OCI-LY7 (cell line): ENCODE measurements at regions not wholly inside any gene's neighbourhood (a gene's known extent, or its start where the extent isn't known, plus 50 kb on each side); places are given as distances from the start of the nearest gene placed in this dataset.

ENCODE experiments used
- BruUV-seq: library from RNA; stranded (reverse); fragments of 400-500 nt; replicated peaks from 2 replicates; lab custom pipeline; 2021; lab: Mats Ljungman, UMichigan
- CTCF ChIA-PET: fragments of 300-600 bp; sonication (Branson Sonifier 250); formaldehyde crosslinking; loops from one replicate; lab custom pipeline; 2022; ENCODE audit warnings: antibody characterized with exemption; ENCODE audit not compliant: unreplicated experiment; lab: Charles Lee
- POLR2A ChIA-PET: fragments of 300-600 bp; sonication (Branson Sonifier 250); formaldehyde crosslinking; loops from one replicate; lab custom pipeline; 2022; ENCODE audit warnings: antibody characterized with exemption; lab: Charles Lee
- DNase-seq: peaks from one replicate; pipeline ENCODE4 v3.0.0-alpha.2; 2015; ENCODE audit warnings: low spot score
- H2AFZ ChIP-seq: fragments of 200-600 bp; sonication (generic), shearing (Covaris generic); 2 replicates; pipeline ENCODE4 v1.6.1; 2014; ENCODE audit warnings: mild to moderate bottlenecking, antibody characterized with exemption, low read length, moderate library complexity
- H3K27ac ChIP-seq: fragments of 200-600 bp; sonication (generic); 2 replicates; pipeline ENCODE4 v1.5.1; 2014; ENCODE audit warnings: mixed run types, low read depth, mild to moderate bottlenecking, moderate library complexity, low read length, inconsistent platforms; ENCODE audit not compliant: poor library complexity, severe bottlenecking
- H3K36me3 ChIP-seq: fragments of 200-600 bp; sonication (generic); 2 replicates; pipeline ENCODE4 v1.6.1; 2014; ENCODE audit warnings: mild to moderate bottlenecking, antibody characterized with exemption, low read length, moderate library complexity, mixed read lengths; ENCODE audit not compliant: insufficient read depth
- H3K4me1 ChIP-seq: fragments of 200-600 bp; sonication (generic); 2 replicates; pipeline ENCODE4 v1.5.1; 2014; ENCODE audit warnings: mild to moderate bottlenecking, low read length; ENCODE audit not compliant: insufficient read depth, poor library complexity, severe bottlenecking
- H3K4me2 ChIP-seq: fragments of 200-600 bp; sonication (generic); 2 replicates; pipeline ENCODE4 v1.6.1; 2014; ENCODE audit warnings: mild to moderate bottlenecking, low read length
- H3K4me3 ChIP-seq: fragments of 200-600 bp; sonication (generic); 2 replicates; pipeline ENCODE4 v1.5.1; 2014; ENCODE audit warnings: mild to moderate bottlenecking, low read depth, low read length; ENCODE audit not compliant: poor library complexity, severe bottlenecking
- H3K79me2 ChIP-seq: fragments of 200-600 bp; sonication (generic); 2 replicates; pipeline ENCODE4 v1.6.1; 2016; ENCODE audit warnings: low read depth, mild to moderate bottlenecking, low read length, moderate library complexity, mixed read lengths; ENCODE audit not compliant: insufficient read depth
- H3K9me2 ChIP-seq: fragments of 200-600 bp; sonication (generic); 2 replicates; pipeline ENCODE4 v1.6.1; 2016; ENCODE audit warnings: mild to moderate bottlenecking, low read length, mixed read lengths; ENCODE audit not compliant: insufficient read depth
- H3K9me3 ChIP-seq: fragments of 200-600 bp; sonication (generic); 2 replicates; pipeline ENCODE4 v1.6.1; 2014; ENCODE audit warnings: mild to moderate bottlenecking, mixed run types, low read length, mixed read lengths
- H4K20me1 ChIP-seq: fragments of 200-600 bp; sonication (generic); 2 replicates; pipeline ENCODE4 v1.6.1; 2014; ENCODE audit warnings: mild to moderate bottlenecking, antibody characterized with exemption, low read length, moderate library complexity, mixed read lengths; ENCODE audit not compliant: insufficient read depth
- EZH2phosphoT487 ChIP-seq: fragments of 200-600 bp; sonication (generic); IDR thresholded peaks from 2 replicates; pipeline ENCODE4 v1.6.1; 2018; ENCODE audit warnings: low read depth, borderline replicate concordance, mild to moderate bottlenecking, mixed run types, antibody characterized with exemption, low read length, moderate library complexity, mixed read lengths
- intact Hi-C: fragments of 100-400 bp; cut with micrococcal nuclease; formaldehyde crosslinking; loops from one replicate; pipeline ENCODE4 v1.10.0; 2022; ENCODE audit not compliant: unreplicated experiment
- TF ChIP-seq, protein P1 (sequence below): fragments of 200-600 bp; sonication (generic); conservative IDR thresholded peaks from 2 replicates; pipeline ENCODE4 v1.5.1; 2014; ENCODE audit warnings: mild to moderate bottlenecking, antibody characterized with exemption, low read length, moderate library complexity, mixed read lengths

DNA sequence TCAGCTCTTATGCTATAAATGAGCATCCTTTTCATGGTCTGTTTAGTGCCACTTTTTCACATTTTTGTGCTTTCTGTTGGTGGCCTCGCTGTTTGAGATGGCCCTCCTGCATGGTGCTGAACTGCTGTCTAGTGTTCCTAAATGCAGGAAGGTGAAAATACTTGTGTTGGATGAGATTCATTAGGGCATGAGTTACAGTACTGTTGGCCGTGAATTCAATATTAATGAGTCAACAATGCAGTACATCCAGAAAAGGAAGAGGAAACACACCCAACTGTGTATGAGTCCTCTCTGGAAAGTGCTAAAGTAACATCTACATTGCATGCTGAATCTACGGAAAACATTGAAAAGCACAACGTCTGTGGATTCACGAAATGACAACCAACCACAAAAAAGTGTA lies 124.0 kb downstream of the HERPUD2 start:
- intact Hi-C loops = no loop called here

DNA sequence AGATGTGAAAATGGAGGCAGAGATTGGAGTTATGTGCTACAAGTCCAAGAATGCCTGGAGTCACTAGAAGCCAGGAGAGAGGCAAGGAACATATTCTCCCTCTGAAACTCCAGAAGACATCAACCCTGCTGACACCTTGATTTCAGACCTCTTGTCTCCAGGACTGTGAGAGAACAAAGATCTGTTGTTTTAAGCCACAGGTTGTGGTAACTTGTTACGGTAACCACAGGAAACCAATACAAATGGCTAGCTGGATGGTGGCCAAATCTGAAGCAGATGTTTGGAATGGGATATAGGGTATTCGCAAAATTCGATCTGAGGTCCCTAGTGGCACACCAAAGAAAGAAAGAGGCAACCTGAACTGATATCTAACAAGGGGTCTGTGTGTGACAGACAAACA lies 129.0 kb downstream of the HERPUD2 start:
- POLR2A ChIA-PET = no interaction called here
- Histone ChIP-seq H4K20me1 (no peaks in the 10 kb centered on the region), H3K9me2 (no peaks in the 10 kb centered on the region), H3K9me3 (no peaks in the 10 kb centered on the region), H2AFZ (no peak overlapping the region), H3K36me3 (no peaks in the 10 kb centered on the region), H3K79me2 (no peaks in the 10 kb centered on the region), H3K4me2 (no peak overlapping the region), H3K4me1 (peaks cover 2% of the 10 kb centered on the region), H3K4me3 (no peak overlapping the region), H3K27ac (no peak overlapping the region)
- BruUV-seq = no TSS peak
- no peak for DNase-seq
- CTCF ChIA-PET = no interaction called here
- intact Hi-C loops = no loop called here
- no peak for TF ChIP-seq EZH2phosphoT487
- TF ChIP-seq, protein P1, sequence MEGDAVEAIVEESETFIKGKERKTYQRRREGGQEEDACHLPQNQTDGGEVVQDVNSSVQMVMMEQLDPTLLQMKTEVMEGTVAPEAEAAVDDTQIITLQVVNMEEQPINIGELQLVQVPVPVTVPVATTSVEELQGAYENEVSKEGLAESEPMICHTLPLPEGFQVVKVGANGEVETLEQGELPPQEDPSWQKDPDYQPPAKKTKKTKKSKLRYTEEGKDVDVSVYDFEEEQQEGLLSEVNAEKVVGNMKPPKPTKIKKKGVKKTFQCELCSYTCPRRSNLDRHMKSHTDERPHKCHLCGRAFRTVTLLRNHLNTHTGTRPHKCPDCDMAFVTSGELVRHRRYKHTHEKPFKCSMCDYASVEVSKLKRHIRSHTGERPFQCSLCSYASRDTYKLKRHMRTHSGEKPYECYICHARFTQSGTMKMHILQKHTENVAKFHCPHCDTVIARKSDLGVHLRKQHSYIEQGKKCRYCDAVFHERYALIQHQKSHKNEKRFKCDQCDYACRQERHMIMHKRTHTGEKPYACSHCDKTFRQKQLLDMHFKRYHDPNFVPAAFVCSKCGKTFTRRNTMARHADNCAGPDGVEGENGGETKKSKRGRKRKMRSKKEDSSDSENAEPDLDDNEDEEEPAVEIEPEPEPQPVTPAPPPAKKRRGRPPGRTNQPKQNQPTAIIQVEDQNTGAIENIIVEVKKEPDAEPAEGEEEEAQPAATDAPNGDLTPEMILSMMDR = no peak

More for the DNA sequence above, 124.0 kb downstream of the HERPUD2 start:
- Histone ChIP-seq H3K79me2 (no peaks in the 10 kb centered on the region), H2AFZ (peak overlapping the region; percentile 18; the same call in 1 of the 2 replicates), H3K4me1 (peaks cover 7% of the 10 kb centered on the region), H3K4me3 (no peak overlapping the region), H3K9me3 (no peaks in the 10 kb centered on the region), H3K4me2 (peak overlapping the region; percentile 7; the same call in 1 of the 2 replicates), H3K27ac (no peak overlapping the region), H3K36me3 (no peaks in the 10 kb centered on the region), H4K20me1 (no peaks in the 10 kb centered on the region), H3K9me2 (no peaks in the 10 kb centered on the region)
- ChIA-PET POLR2A (interaction anchor here (0.8 kb wide), 1 partner anchor 28 kb away, joined by 4 read pairs; no protein-coding TSS in a partner anchor), CTCF (no interaction called here)
- BruUV-seq = no TSS peak
- TF ChIP-seq, protein P1 = no peak
- TF ChIP-seq EZH2phosphoT487 = no peak
- DNase-seq = no peak

DNA sequence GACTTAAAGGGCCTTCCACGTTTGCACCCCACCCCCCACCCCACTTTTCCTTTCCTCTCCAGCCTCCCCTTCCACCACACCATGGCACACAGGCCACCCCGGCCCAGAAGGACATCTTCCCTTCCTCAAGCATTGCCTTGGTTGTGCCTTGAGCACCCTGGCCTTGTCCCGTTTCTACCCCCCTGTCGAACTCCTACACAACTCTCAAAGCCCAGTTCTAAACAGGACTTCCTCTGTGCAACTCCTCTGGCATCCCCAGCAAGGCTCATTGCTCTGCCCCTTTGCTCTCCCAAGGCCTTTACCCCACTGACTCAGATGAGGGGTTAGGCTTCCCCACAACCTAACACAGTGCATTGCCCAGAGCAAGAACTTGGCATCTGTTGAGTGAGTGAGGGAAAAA lies 136.1 kb downstream of the HERPUD2 start:
- Histone ChIP-seq H3K36me3 (no peaks in the 10 kb centered on the region), H3K9me2 (no peaks in the 10 kb centered on the region), H3K4me1 (no peaks in the 10 kb centered on the region), H2AFZ (no peak overlapping the region), H4K20me1 (no peaks in the 10 kb centered on the region), H3K79me2 (no peaks in the 10 kb centered on the region), H3K4me3 (no peak overlapping the region), H3K27ac (no peak overlapping the region), H3K4me2 (no peak overlapping the region), H3K9me3 (no peaks in the 10 kb centered on the region)
- TF ChIP-seq, protein P1 = no peak
- no peak for TF ChIP-seq EZH2phosphoT487
- BruUV-seq = no TSS peak
- POLR2A ChIA-PET = interaction anchor here (0.6 kb wide), 1 partner anchor 470 kb away, joined by 3 read pairs; no protein-coding TSS in a partner anchor
- intact Hi-C loops = loop anchor here (10.0 kb wide), 1 partner anchor 346 kb away; no protein-coding TSS in a partner anchor
- DNase-seq = no peak
- CTCF ChIA-PET = no interaction called here
